ENCODE measurements at regions not wholly inside any gene's neighbourhood (a gene's known extent, or its start where the extent isn't known, plus 50 kb on each side); places are given as distances from the start of the nearest gene placed in this dataset.

- no peak overlapping the region for H3K4me3 ChIP-seq (ENCODE audit: low read length)
- H3K4me1 ChIP-seq (ENCODE audit: control insufficient read depth, low read depth, low read length) = no peaks in the 10 kb centered on the region
- no peaks in the 10 kb centered on the region for H3K36me3 ChIP-seq (ENCODE audit: control insufficient read depth, low read depth, low read length)
- H3K27ac ChIP-seq (ENCODE audit: low read length) = no peak overlapping the region
- no peaks in the 10 kb centered on the region for H3K27me3 ChIP-seq (ENCODE audit: control insufficient read depth, insufficient read depth, low read length)
- H3K9ac ChIP-seq (ENCODE audit: low read length) = no peak overlapping the region
- H3K9me3 ChIP-seq (ENCODE audit: control insufficient read depth, low read depth, low read length) = no peaks in the 10 kb centered on the region
Observed at GRCh38 chr2:60175290-60175689, 378.2 kb downstream of the BCL11A start.

GRCh38 chr2:60174146-60174545 lies 379.3 kb downstream of the BCL11A start:
- H3K9ac ChIP-seq (ENCODE audit: low read length) = no peak overlapping the region
- no peaks in the 10 kb centered on the region for H3K27me3 ChIP-seq (ENCODE audit: control insufficient read depth, insufficient read depth, low read length)
- H3K4me3 ChIP-seq (ENCODE audit: low read length) = no peak overlapping the region
- no peak overlapping the region for H3K27ac ChIP-seq (ENCODE audit: low read length)
- H3K4me1 ChIP-seq (ENCODE audit: control insufficient read depth, low read depth, low read length) = no peaks in the 10 kb centered on the region
- no peaks in the 10 kb centered on the region for H3K9me3 ChIP-seq (ENCODE audit: control insufficient read depth, low read depth, low read length)
- H3K36me3 ChIP-seq (ENCODE audit: control insufficient read depth, low read depth, low read length) = no peaks in the 10 kb centered on the region

- Histone ChIP-seq H3K36me3 (ENCODE audit: control insufficient read depth, low read depth, low read length) (no peaks in the 10 kb centered on the region), H3K27ac (ENCODE audit: low read length) (no peak overlapping the region), H3K9ac (ENCODE audit: low read length) (no peak overlapping the region), H3K4me1 (ENCODE audit: control insufficient read depth, low read depth, low read length) (no peaks in the 10 kb centered on the region), H3K4me3 (ENCODE audit: low read length) (no peak overlapping the region), H3K27me3 (ENCODE audit: control insufficient read depth, insufficient read depth, low read length) (no peaks in the 10 kb centered on the region), H3K9me3 (ENCODE audit: control insufficient read depth, low read depth, low read length) (no peaks in the 10 kb centered on the region)
Observed at GRCh38 chr2:60172801-60173200, 380.7 kb downstream of the BCL11A start.

- no peaks in the 10 kb centered on the region for H3K27me3 ChIP-seq (ENCODE audit: control insufficient read depth, insufficient read depth, low read length)
- no peaks in the 10 kb centered on the region for H3K36me3 ChIP-seq (ENCODE audit: control insufficient read depth, low read depth, low read length)
- H3K9me3 ChIP-seq (ENCODE audit: control insufficient read depth, low read depth, low read length) = no peaks in the 10 kb centered on the region
- H3K9ac ChIP-seq (ENCODE audit: low read length) = no peak overlapping the region
- no peaks in the 10 kb centered on the region for H3K4me1 ChIP-seq (ENCODE audit: control insufficient read depth, low read depth, low read length)
- no peak overlapping the region for H3K4me3 ChIP-seq (ENCODE audit: low read length)
- no peak overlapping the region for H3K27ac ChIP-seq (ENCODE audit: low read length)
Observed at GRCh38 chr2:60170272-60170671, 383.2 kb downstream of the BCL11A start.

- Histone ChIP-seq H3K4me3 (ENCODE audit: low read length) (no peak overlapping the region), H3K36me3 (ENCODE audit: control insufficient read depth, low read depth, low read length) (no peaks in the 10 kb centered on the region), H3K9ac (ENCODE audit: low read length) (no peak overlapping the region), H3K4me1 (ENCODE audit: control insufficient read depth, low read depth, low read length) (no peaks in the 10 kb centered on the region), H3K9me3 (ENCODE audit: control insufficient read depth, low read depth, low read length) (no peaks in the 10 kb centered on the region), H3K27me3 (ENCODE audit: control insufficient read depth, insufficient read depth, low read length) (no peaks in the 10 kb centered on the region), H3K27ac (ENCODE audit: low read length) (no peak overlapping the region)
Observed at GRCh38 chr2:60168247-60168646, 385.2 kb downstream of the BCL11A start.

GRCh38 chr2:60167089-60167488 lies 386.4 kb downstream of the BCL11A start:
- H3K4me3 ChIP-seq (ENCODE audit: low read length) = no peak overlapping the region
- no peaks in the 10 kb centered on the region for H3K36me3 ChIP-seq (ENCODE audit: control insufficient read depth, low read depth, low read length)

GRCh38 chr2:60163691-60164090 lies 389.8 kb downstream of the BCL11A start:
- Histone ChIP-seq H3K4me3 (ENCODE audit: low read length) (no peak overlapping the region), H3K27ac (ENCODE audit: low read length) (no peak overlapping the region), H3K4me1 (ENCODE audit: control insufficient read depth, low read depth, low read length) (no peaks in the 10 kb centered on the region), H3K9ac (ENCODE audit: low read length) (no peak overlapping the region), H3K36me3 (ENCODE audit: control insufficient read depth, low read depth, low read length) (no peaks in the 10 kb centered on the region), H3K27me3 (ENCODE audit: control insufficient read depth, insufficient read depth, low read length) (no peaks in the 10 kb centered on the region), H3K9me3 (ENCODE audit: control insufficient read depth, low read depth, low read length) (no peaks in the 10 kb centered on the region)

More at GRCh38 chr2:60167089-60167488, 386.4 kb downstream of the BCL11A start:
- no peaks in the 10 kb centered on the region for H3K9me3 ChIP-seq (ENCODE audit: control insufficient read depth, low read depth, low read length)
- H3K4me1 ChIP-seq (ENCODE audit: control insufficient read depth, low read depth, low read length) = no peaks in the 10 kb centered on the region
- H3K27me3 ChIP-seq (ENCODE audit: control insufficient read depth, insufficient read depth, low read length) = no peaks in the 10 kb centered on the region
- H3K27ac ChIP-seq (ENCODE audit: low read length) = no peak overlapping the region
- H3K9ac ChIP-seq (ENCODE audit: low read length) = no peak overlapping the region

GRCh38 chr2:60159519-60159918 lies 393.9 kb downstream of the BCL11A start:
- Histone ChIP-seq H3K9me3 (ENCODE audit: control insufficient read depth, low read depth, low read length) (no peaks in the 10 kb centered on the region), H3K36me3 (ENCODE audit: control insufficient read depth, low read depth, low read length) (no peaks in the 10 kb centered on the region), H3K4me3 (ENCODE audit: low read length) (no peak overlapping the region), H3K27ac (ENCODE audit: low read length) (no peak overlapping the region), H3K4me1 (ENCODE audit: control insufficient read depth, low read depth, low read length) (no peaks in the 10 kb centered on the region), H3K27me3 (ENCODE audit: control insufficient read depth, insufficient read depth, low read length) (no peaks in the 10 kb centered on the region), H3K9ac (ENCODE audit: low read length) (no peak overlapping the region)

- Histone ChIP-seq H3K36me3 (ENCODE audit: control insufficient read depth, low read depth, low read length) (no peaks in the 10 kb centered on the region), H3K4me3 (ENCODE audit: low read length) (no peak overlapping the region), H3K27ac (ENCODE audit: low read length) (no peak overlapping the region), H3K9me3 (ENCODE audit: control insufficient read depth, low read depth, low read length) (no peaks in the 10 kb centered on the region), H3K9ac (ENCODE audit: low read length) (no peak overlapping the region), H3K27me3 (ENCODE audit: control insufficient read depth, insufficient read depth, low read length) (no peaks in the 10 kb centered on the region), H3K4me1 (ENCODE audit: control insufficient read depth, low read depth, low read length) (no peaks in the 10 kb centered on the region)
Observed at GRCh38 chr2:60158262-60158661, 395.2 kb downstream of the BCL11A start.

GRCh38 chr2:60157283-60157682 lies 396.2 kb downstream of the BCL11A start:
- Histone ChIP-seq H3K27ac (ENCODE audit: low read length) (no peak overlapping the region), H3K36me3 (ENCODE audit: control insufficient read depth, low read depth, low read length) (no peaks in the 10 kb centered on the region), H3K9ac (ENCODE audit: low read length) (no peak overlapping the region), H3K4me1 (ENCODE audit: control insufficient read depth, low read depth, low read length) (no peaks in the 10 kb centered on the region), H3K27me3 (ENCODE audit: control insufficient read depth, insufficient read depth, low read length) (no peaks in the 10 kb centered on the region), H3K4me3 (ENCODE audit: low read length) (no peak overlapping the region), H3K9me3 (ENCODE audit: control insufficient read depth, low read depth, low read length) (peaks cover 4% of the 10 kb centered on the region)

GRCh38 chr2:60154142-60154541 lies 399.3 kb downstream of the BCL11A start:
- no peak overlapping the region for H3K27ac ChIP-seq (ENCODE audit: low read length)
- no peak overlapping the region for H3K4me3 ChIP-seq (ENCODE audit: low read length)
- H3K27me3 ChIP-seq (ENCODE audit: control insufficient read depth, insufficient read depth, low read length) = no peaks in the 10 kb centered on the region
- H3K4me1 ChIP-seq (ENCODE audit: control insufficient read depth, low read depth, low read length) = no peaks in the 10 kb centered on the region
- peaks cover 4% of the 10 kb centered on the region for H3K9me3 ChIP-seq (ENCODE audit: control insufficient read depth, low read depth, low read length)
- H3K9ac ChIP-seq (ENCODE audit: low read length) = no peak overlapping the region
- H3K36me3 ChIP-seq (ENCODE audit: control insufficient read depth, low read depth, low read length) = no peaks in the 10 kb centered on the region

- Histone ChIP-seq H3K9ac (ENCODE audit: low read length) (no peak overlapping the region), H3K4me1 (ENCODE audit: control insufficient read depth, low read depth, low read length) (no peaks in the 10 kb centered on the region), H3K27me3 (ENCODE audit: control insufficient read depth, insufficient read depth, low read length) (no peaks in the 10 kb centered on the region), H3K36me3 (ENCODE audit: control insufficient read depth, low read depth, low read length) (no peaks in the 10 kb centered on the region), H3K4me3 (ENCODE audit: low read length) (no peak overlapping the region), H3K9me3 (ENCODE audit: control insufficient read depth, low read depth, low read length) (peaks cover 4% of the 10 kb centered on the region), H3K27ac (ENCODE audit: low read length) (no peak overlapping the region)
Observed at GRCh38 chr2:60152226-60152833, 401.1 kb downstream of the BCL11A start.

Data from iPS-18a (cell line).